C1 segment of cervical spinal cord (tissue), 14 donors: ENCODE measurements at regions not wholly inside any gene's neighbourhood (a gene's known extent, or its start where the extent isn't known, plus 50 kb on each side); places are given as distances from the start of the nearest gene placed in this dataset.

Source experiments
- DNase-seq, 14 donors: peaks; one replicate each; lab custom pipeline; 2025; lab: John Stamatoyannopoulos, UW

DNA sequence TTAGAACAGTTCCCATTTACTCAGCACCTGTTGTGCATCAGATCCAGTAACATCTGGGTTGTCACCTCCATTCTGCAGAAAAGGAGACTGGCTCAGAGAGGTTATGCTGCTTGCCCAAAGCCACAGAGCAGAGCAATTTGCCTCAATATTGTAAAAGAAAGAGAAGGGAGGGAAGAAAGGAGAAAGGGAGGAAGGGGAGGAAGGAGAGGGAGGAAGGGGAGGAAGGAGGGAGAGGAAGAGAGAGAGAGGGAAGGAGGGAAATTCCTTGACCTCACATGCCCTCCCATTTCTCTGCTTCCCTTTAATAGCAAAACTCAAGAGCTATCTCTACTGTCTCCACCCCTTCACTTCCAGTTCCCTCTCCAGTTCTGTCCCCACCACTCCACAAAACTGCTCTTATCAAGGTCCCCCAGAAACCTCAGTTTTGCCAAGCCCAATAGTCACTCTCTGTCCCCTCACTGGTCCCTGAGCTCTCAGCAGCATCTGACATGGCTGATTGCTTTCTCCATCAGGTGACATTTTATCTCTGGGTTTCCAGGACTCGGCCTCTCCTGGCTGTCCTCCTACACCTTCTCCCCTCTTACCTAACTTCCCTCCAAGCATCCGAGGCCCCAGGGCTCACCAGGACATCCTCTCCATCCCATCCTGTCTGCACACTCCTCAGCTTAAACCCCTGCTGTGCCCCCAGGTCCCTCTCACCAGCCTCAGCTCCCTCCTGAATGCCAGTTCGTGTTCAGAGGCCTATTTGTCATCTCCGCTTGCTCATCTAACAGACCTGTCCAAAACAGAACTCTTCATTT is 104.7 kb upstream of the LINGO1 start:
- no peak for DNase-seq

DNA sequence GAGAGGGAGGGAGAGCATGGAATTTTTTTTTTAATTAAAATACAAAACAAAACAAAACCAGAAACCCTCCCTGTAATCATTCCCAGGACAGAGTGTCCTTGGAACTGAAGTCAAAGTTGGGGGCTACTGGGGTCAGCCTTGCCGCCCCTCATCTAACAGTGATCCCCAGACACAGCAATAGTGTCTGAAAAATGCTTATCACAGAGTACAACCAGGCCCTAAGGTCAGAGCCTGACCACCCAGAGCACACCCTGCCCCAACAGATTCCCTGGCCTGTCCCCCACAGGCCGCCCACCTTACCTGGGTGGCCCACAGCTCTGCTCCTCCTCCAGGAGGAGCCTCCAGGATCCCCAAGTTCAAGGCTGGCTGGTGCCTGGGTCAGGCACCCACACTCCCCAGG is 101.6 kb upstream of the LINGO1 start:
- DNase-seq, result no peak

DNA sequence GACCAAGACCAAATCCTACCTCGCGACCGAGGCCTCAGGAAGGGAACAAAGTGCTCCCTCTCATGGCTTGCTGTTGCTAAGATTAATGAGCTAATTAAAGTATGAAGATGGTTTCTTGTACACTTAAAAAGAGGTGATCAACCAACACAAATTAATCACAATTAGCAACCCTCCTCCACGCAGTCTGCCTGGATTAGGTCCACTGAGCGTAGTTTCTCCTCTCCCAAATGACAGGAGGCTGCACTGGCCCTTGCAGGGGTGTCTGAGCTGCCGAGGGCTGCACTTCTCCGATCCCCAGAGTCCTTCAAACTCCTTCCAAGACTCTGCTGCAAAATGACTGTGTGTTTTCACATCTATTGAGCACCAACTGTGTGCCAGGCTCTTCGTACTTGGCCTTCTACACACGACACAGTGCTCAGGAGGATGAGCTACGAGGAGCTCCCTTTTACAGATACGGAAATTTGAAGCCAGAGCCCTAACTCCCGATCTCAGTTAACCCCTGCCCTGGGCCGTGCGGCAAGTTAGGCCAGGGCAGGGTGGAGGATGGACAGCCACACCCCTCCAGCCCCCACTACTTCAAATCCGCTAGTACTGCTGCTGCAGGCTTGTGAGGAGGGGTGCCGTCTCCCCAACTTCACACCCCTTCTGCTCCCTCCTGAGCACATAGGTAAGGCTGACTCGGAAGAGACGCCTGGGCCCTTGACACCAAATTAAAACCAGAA is 101.0 kb upstream of the LINGO1 start:
- no peak for DNase-seq

DNA sequence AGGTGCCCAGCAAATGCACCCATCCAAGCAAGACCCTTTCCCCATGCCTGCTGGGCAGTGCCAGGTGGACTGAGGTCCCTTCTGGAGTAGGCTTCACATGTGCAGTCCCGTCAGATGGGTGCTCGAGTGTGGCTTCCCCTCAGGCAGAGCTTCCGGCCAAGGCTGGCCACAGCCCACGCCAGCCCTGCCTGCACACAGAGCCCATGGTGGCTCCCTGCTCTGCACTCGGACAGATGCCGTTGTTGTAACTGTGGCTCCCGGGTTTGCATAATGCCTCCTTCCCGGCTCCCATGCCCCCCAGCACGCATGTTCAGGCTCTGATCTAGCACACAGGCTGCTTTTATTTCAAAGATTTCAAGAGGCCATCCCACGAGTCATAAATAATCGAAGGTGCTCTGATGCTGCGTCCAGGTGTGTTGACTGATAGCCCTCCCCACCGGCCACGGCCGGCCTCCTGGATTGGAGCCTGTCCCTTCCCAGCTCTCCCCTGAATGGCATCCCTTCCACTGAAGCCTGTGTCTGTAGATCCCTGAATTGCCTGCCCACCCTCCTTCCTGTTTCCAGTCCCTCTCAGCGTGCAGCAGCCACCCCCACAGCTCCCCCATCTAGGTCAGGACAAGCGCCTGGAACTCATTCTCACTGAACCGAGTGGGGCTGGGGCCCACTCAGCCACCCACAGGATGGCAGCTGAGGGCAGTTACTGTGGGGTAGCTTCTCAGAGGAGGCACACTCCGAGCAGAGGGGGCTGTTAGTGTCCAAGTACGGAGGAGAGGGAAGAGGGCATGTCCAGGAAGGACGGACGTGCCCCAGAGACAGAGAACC is 100.0 kb upstream of the LINGO1 start:
- no peak for DNase-seq

DNA sequence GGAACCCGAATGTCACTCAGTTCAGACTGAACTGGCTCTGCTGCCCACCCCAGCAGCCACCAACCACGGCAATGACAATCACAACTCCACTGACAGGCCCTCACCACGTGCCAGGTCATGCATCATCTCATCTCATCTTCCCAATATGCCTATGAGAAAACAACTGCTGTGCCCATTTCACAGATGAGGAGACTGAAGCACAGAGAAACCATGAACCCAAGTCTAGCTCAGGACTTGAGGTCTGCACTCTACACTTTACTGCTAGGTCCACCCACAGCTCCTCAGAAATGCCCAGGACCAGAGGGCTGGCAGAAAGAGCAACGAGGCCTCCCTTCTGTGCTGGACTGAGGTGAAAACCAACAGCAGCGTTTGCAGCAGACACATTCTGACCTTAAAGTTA is 99.2 kb upstream of the LINGO1 start:
- no peak for DNase-seq

DNA sequence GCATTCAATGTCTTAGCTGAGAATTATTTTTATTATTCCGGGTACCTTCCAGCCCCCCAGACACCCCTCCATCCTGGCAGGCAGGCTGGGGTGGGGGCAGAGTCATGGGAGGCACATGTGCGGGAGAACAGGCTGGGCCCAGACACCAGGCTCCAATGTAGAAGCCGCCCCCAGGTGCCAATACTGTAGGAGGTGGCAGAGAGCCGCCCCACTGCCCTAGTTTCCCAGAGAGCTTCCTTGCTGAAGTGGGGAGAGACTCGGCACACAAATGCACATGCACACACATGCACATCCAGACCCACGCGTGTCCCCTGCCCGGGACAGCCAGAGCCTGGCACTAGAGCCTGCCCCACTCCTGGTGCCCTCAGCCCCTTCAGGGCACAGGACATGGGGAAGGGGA is 98.4 kb upstream of the LINGO1 start:
- no peak for DNase-seq

DNA sequence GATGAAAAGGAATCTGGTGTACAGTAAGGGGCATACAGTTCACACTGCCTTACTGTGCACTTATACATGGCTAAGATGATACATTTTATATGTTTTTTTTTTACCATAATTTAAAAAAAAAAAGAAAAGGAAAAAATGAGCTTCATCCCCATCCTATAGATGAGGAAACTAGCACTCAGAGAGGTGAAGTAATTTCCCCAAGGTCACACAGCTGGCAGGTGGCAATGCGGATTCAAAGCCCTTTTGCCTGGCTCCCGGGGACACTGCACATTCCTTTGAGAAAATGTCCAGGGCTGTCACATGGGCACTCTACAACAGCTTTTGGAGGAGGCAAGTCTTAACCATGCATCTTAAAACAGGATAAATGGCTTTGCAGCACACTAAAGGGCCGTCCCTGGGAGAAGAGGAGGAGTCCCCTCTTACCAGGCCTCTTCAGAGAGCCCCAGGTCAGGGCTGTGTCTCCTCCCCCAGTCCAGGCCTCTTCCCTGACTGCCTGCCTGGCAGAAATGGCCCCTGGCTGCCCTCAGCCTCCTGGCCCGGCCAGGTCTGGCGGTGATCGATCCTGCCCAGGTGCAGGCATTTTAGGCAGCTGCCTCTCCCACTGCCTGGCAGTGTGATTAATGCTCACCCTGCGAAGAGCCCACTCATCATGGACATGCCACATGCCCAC is 95.1 kb upstream of the LINGO1 start:
- DNase-seq, result no peak

DNA sequence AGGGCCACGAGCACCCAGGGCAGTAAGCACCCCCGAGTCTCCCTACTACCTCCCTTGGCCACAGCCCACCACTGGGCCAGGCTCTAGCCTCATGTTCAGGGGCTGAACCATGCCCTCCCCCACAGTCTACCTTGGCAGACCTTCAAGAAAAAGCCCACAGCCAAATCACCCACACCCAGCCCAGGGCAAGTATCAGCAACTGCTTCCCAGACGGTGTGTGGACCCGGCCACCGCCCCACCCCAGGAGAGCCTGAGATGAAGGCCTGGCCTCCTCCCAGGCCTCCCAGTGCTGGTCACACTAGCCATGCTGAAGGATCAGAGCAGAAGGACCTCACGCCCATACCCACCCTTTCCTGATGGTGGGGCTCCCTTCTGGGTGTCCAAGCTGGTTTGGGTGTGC is 92.0 kb upstream of the LINGO1 start:
- no peak for DNase-seq

DNA sequence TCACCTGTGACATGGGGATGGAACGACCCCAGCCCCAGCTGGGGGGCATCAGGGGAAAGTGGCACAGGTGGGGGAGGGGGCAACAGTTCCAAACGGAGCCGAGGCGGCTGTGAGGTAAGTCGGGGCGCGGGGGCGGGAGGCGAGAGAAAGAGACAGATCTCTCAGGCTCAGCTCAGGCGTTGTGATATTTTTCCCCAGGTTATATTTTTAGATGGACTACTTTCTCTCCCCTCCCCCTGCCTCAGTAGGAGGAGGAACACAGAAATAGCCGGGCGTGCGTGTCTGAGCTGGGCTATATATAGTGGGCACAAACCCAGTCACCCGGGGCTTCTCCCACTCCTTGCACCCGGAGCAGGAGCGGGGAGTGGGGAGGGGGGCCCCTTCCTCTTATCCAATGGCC is 91.0 kb upstream of the LINGO1 start:
- DNase-seq, result no peak

DNA sequence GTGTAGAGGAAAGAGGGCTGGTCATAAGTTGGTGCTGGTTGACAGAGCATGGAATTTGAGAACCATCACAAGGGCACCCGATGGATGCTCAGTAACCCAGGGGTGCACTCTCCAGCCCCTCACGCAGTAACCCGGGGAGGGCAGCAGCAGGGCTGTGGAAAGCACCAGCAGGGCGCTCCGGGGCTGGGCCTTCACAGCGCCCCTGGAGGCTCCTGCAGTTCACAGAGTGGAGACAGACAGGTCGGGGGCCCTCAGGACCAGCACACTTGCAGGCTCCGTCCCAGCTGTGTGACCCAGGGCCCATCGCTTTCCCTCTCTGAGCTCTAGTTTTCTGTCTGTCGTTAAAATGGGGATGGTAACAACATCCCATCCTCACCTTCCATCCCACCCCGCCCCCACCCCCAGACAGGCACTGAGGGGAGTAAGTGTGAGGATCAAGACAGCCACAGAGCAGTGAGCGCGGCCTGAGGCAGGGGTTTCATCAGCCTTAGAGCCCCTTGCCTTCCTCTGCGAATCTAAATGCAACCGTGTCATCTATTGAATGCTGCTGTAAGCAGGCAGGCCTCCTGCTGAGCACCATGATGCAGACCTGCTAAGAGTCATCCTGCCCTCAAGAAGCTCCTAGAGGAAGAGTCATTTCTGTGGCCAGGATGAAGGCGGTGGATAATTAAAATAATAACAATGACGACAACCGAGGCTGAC is 90.2 kb upstream of the LINGO1 start:
- DNase-seq, result no peak

DNA sequence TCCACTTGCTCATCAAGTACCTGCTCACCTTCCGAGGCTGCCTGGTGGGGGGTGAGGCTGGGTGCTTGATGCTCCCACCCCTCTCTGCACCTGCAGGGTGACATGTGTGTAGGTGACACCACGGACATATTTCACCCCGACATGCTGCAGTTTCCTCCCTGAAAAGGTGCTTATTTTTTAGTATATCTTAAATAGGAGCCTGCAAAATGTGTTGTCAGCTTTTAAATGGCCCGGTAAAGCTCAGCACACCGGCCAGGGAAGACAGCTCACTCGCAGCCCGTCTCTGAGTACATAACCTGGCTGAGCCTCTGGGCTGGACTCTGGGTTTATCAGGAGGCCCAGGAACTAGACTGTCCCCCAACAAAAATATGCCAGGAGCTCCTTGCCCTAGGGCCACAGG is 89.3 kb upstream of the LINGO1 start:
- DNase-seq, result no peak

DNA sequence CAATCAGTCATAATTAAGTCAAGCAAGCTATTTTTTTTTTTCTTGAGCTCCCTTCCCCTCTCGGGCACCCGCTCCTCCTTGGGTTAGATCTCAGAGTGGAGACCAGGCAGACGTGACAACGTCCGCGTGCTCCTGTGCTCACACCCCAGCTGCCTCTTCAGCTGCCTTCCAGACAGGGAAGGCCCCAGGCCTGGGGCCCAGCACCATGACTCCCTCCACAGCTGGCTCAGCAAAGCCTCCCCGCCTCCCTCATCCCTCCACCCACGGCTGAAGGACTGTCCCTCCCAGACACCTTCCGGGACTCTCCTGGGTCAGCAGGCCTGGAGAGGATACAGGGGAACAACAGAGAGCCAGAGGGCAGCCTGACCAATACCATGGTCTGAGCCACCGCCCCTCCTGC is 87.9 kb upstream of the LINGO1 start:
- DNase-seq, result no peak

DNA sequence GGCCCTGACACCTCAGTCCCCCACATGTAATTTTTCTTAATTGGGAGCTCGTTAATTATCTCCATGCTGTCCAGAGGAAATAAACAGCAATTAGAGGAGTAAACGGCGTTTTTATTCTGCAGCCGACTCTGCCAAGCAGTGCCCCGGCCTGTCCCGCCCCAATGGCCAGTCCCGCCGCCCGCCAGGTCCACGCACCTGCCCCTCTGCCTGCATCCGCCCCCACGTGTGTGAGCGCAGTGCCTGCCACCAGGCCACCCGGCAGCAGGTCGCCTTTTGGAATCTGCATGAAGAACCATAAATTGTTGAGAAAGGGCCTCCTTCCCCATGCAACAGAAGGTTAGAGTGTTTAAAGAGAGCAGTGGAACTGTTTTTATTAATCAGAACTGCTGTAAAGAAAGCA is 87.5 kb upstream of the LINGO1 start:
- no peak for DNase-seq

DNA sequence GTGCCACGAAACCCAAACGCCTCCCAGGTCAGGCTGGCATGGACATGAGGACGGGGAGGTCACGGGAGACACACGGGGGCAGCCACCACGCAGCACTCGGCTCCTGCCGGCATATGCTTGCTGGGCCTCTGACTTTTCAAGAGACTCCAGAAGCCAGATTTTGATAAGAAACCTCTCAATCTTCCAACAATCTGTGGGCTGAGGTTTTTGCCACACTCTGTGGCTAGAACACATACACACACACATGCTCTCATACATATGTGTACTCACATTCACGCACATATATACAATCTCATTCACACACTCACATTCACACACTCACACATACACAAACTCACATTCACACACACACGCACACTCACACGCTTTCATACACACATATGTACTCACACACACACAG is 86.7 kb upstream of the LINGO1 start:
- no peak for DNase-seq

DNA sequence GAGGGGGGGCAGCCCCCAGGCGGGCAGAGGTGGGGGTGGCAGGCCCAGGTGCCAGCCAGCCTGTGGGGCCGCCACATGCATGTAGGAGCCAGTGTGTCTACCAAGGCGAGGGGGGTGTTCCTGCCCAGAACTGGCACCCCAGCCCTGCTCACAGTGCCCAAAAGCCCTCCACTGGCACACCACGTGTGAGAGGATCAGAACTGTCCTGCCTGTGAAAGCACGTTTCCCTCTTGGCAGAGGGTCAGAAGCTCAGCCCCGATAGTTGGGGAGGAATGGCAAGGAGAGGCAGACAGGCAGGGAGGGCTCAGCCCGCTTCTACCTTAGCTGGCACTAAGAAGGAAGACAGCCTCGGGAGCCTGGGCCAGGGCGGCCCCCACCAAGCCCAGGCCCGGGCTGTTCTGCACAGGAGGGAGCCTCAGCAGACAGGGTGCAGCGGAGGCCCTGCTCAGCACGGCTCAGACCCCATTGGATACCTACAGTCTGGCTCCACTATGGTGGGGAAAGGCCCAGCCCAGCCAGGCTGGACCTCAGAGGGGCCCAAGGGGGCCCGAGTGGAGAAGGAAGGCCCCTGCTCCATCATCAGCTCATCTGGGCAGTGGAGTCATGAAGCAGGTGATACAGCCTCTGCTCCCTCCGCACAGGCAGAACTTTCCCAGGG is 84.8 kb upstream of the LINGO1 start:
- no peak for DNase-seq

DNA sequence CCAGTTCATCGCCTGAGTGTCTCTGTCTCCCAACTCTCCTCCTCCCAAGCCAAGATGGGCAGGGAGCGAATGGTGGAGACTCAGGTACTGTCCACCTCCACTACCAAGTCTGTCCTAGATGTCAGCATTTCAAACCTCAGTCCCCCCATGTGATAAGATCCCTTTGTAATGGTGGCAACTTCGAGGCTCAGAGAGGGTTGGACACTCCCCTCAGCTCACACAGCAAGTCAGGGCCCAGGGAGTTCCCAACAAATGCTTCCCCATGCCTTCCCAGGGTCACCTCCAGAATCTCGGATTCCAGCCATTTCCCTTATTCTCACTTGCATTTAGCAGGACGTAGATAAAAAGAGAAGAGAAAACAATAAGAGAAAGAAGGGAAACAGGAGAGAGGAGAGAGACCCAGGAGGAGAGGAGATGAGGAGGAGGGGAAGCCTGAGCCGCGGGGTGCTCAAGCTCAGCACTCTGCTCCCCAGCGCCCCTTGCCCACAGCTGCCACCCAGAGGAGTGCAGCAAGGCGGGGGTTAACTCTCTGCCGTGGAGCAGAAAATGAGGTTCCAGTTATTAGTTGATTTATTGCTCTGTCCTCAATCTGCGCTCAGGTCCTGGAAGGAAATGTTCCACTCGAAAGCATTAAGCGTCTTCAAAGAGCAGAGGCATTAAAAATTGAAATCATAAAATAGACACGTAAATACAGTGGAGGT is 84.1 kb upstream of the LINGO1 start:
- DNase-seq, result no peak

DNA sequence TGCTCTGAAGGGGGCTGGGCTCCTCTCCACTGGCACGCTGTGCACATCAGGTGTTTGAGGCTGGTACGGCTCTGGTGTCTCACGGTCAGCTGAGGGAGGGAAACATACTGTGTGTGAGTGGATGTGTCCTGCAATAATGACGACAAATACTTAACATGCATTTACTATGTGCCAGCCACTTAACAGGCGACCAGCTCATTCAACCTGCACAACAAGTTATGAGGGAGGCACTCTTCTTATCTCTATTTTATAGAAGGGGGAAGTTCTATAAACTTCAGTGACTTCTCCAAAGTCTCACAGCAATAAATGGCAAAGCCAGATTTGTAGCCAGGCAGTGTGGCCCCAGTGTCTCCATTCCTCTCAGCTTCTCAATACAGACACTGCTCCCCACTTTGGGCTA is 83.1 kb upstream of the LINGO1 start:
- no peak for DNase-seq

DNA sequence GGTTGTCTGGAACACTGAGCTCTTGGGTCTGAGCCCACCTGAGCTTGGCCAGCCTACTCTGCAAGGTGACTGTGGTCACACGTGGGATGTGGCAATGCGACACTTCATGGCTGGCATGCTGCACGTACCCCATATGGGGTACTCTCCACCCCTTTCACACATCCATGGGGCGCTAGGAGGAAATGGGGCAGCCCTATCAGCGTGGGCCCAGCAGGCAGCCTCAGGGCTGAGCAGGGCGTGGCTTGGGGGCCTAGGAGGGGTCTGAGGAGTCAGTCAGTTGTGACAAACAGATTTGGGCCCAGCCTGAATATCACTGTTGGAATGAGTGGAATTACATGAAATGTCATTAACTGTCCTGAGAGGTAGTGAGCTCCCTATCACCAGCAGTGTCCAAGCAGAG is 82.3 kb upstream of the LINGO1 start:
- DNase-seq, result no peak

DNA sequence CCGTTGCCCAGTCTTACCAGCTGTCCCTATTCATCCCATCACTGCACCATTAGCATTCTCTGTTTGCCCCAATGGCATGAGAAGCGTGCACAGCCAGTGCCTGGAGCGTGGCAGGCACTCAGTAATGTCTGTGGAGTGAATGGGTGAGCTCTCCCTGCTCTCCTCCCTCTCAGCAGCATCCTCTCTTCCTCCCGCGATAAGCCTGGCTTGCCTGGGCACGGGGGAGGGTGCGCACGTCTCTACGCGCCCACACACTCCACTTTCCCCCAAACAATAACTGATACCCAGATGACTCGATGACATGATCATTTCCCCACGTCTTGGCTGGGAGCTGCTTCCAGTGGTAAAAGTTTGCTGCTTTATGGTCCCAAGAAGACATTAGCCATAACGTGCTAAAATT is 81.8 kb upstream of the LINGO1 start:
- DNase-seq, result no peak

DNA sequence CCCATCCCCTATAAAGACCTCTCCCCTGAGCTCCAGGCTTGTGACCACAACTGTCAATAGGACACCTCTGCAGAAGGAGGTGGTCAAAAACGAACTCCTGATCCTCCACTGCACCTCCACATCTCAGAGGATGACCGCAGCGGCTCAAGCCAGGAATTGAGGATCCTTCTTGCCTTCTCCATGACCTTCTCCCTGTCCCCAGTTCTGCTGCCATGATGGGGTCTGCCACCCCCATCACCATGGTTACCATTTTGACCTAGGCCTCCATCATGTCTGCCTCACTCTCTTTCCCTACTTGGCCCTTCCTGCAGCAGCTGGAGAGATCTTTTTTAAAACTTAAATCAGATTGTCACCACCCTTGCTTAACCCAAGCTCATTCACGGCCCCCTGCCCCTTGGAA is 81.3 kb upstream of the LINGO1 start:
- DNase-seq, result no peak
